ENCODE measurements at regions not wholly inside any gene's neighbourhood (a gene's known extent, or its start where the extent isn't known, plus 50 kb on each side); places are given as distances from the start of the nearest gene placed in this dataset.

GRCh38 chr9:116083837-116084236, 69.8 kb upstream of the PAPPA start:
- Histone ChIP-seq H3K4me2 (ENCODE audit: control insufficient read depth, extremely low read depth, insufficient read depth, low read depth, low read length) (no peak overlapping the region), H3K27ac (ENCODE audit: control insufficient read depth, insufficient read depth, low read length) (no peak overlapping the region), H3K9me3 (ENCODE audit: control insufficient read depth, low read depth, low read length) (no peaks in the 10 kb centered on the region), H2AFZ (ENCODE audit: control insufficient read depth, low read length) (no peak overlapping the region), H3K79me2 (ENCODE audit: control insufficient read depth, insufficient read depth, low read length) (no peaks in the 10 kb centered on the region), H3K36me3 (ENCODE audit: control insufficient read depth in 2 of 2, extremely low read depth in 1 of 2, insufficient read depth in 2 of 2, low read length in 2 of 2) (no peaks in the 10 kb centered on the region), H3K9me1 (ENCODE audit: control insufficient read depth, extremely low read depth, insufficient read depth, low read length) (no peaks in the 10 kb centered on the region), H3K4me1 (ENCODE audit: control insufficient read depth, extremely low read depth, insufficient read depth, low read length) (peaks cover 16% of the 10 kb centered on the region), H4K20me1 (ENCODE audit: control insufficient read depth, extremely low read depth, insufficient read depth, low read length) (no peaks in the 10 kb centered on the region), H3K9ac (ENCODE audit: control insufficient read depth, extremely low read depth, insufficient read depth, low read length) (no peak overlapping the region), H3K27me3 (ENCODE audit: control insufficient read depth, extremely low read depth, insufficient read depth, low read length) (no peaks in the 10 kb centered on the region), H3K4me3 (ENCODE audit: control insufficient read depth in 2 of 3, extremely low read depth in 1 of 3, insufficient read depth in 2 of 3, low read depth in 1 of 3, low read length in 3 of 3) (no peak overlapping the region)
- DNase-seq (ENCODE audit: low read depth, low spot score) (no peak), FAIRE-seq (no peak)
- TF ChIP-seq CTCF (optimal IDR thresholded peaks at IDR 0.05 in 1 of 3, IDR thresholded peaks at IDR 0.05 in 1 of 3, conservative IDR thresholded peaks at IDR 0.05 in 1 of 3; ENCODE audit: extremely low read depth in 1 of 3, insufficient read depth in 2 of 3, low read length in 3 of 3) = no peak
- no peak for TF ChIP-seq EZH2 (IDR thresholded peaks at IDR 0.05; ENCODE audit: low read length)
- dilution Hi-C loops (cut with MboI; ENCODE audit: extremely low pct_ligation_motif_present, low sequenced_read_pairs) = no loop called here

- no peaks in the 10 kb centered on the region for H3K79me2 ChIP-seq (ENCODE audit: control insufficient read depth, insufficient read depth, low read length)
- no peak overlapping the region for H3K27ac ChIP-seq (ENCODE audit: control insufficient read depth, insufficient read depth, low read length)
- no peaks in the 10 kb centered on the region for H3K27me3 ChIP-seq (ENCODE audit: control insufficient read depth, extremely low read depth, insufficient read depth, low read length)
- DNase-seq (ENCODE audit: low read depth, low spot score) (no peak), FAIRE-seq (peak; percentile 74)
- no peak overlapping the region for H3K4me3 ChIP-seq (ENCODE audit: control insufficient read depth in 2 of 3, extremely low read depth in 1 of 3, insufficient read depth in 2 of 3, low read depth in 1 of 3, low read length in 3 of 3)
- no peak overlapping the region for H3K9ac ChIP-seq (ENCODE audit: control insufficient read depth, extremely low read depth, insufficient read depth, low read length)
- TF ChIP-seq CTCF (optimal IDR thresholded peaks at IDR 0.05 in 1 of 3, IDR thresholded peaks at IDR 0.05 in 1 of 3, conservative IDR thresholded peaks at IDR 0.05 in 1 of 3; ENCODE audit: extremely low read depth in 1 of 3, insufficient read depth in 2 of 3, low read length in 3 of 3) (no peak), EZH2 (IDR thresholded peaks at IDR 0.05; ENCODE audit: low read length) (no peak)
- peaks cover 16% of the 10 kb centered on the region for H3K4me1 ChIP-seq (ENCODE audit: control insufficient read depth, extremely low read depth, insufficient read depth, low read length)
- dilution Hi-C loops (cut with MboI; ENCODE audit: extremely low pct_ligation_motif_present, low sequenced_read_pairs) = no loop called here
- no peak overlapping the region for H2AFZ ChIP-seq (ENCODE audit: control insufficient read depth, low read length)
- no peaks in the 10 kb centered on the region for H3K9me3 ChIP-seq (ENCODE audit: control insufficient read depth, low read depth, low read length)
- no peak overlapping the region for H3K4me2 ChIP-seq (ENCODE audit: control insufficient read depth, extremely low read depth, insufficient read depth, low read depth, low read length)
- H4K20me1 ChIP-seq (ENCODE audit: control insufficient read depth, extremely low read depth, insufficient read depth, low read length) = no peaks in the 10 kb centered on the region
- no peaks in the 10 kb centered on the region for H3K36me3 ChIP-seq (ENCODE audit: control insufficient read depth in 2 of 2, extremely low read depth in 1 of 2, insufficient read depth in 2 of 2, low read length in 2 of 2)
- H3K9me1 ChIP-seq (ENCODE audit: control insufficient read depth, extremely low read depth, insufficient read depth, low read length) = no peaks in the 10 kb centered on the region
Observed at GRCh38 chr9:116084497-116084896, 69.1 kb upstream of the PAPPA start.
